ENCODE measurements at regions not wholly inside any gene's neighbourhood (a gene's known extent, or its start where the extent isn't known, plus 50 kb on each side); places are given as distances from the start of the nearest gene placed in this dataset.

- TF ChIP-seq CTCF (IDR thresholded peaks at IDR 0.05), result no peak
- no peak for TF ChIP-seq POLR2AphosphoS5 (IDR thresholded peaks at IDR 0.05)
- no peak for TF ChIP-seq POLR2A (IDR thresholded peaks at IDR 0.05; ENCODE audit: low read depth)
- TF ChIP-seq EP300 (IDR thresholded peaks at IDR 0.05), result no peak
Observed at GRCh38 chr7:124679146-124679545, 86.4 kb downstream of the GPR37 start.
